ENCODE measurements at regions not wholly inside any gene's neighbourhood (a gene's known extent, or its start where the extent isn't known, plus 50 kb on each side); places are given as distances from the start of the nearest gene placed in this dataset.
"Not testable (repeated sequence)": the region's sequence is repeated elsewhere in the genome, so short reads cannot be mapped to it uniquely, and the experiment has no call there.

- DNase-seq = no peak
These were observed 122.1 kb upstream of the ID2 start for GRCh38 chr2:8559805-8560204.

GRCh38 chr2:8561692-8562091, 120.2 kb upstream of the ID2 start:
- DNase-seq = not testable (repeated sequence)

GRCh38 chr2:8563814-8564474, 117.9 kb upstream of the ID2 start:
- DNase-seq = no peak

- DNase-seq = no peak
These were observed 117.4 kb upstream of the ID2 start for GRCh38 chr2:8564475-8564874.

- DNase-seq = no peak
These were observed 116.3 kb upstream of the ID2 start for GRCh38 chr2:8565399-8566154.

- no peak for DNase-seq
These were observed 115.6 kb upstream of the ID2 start for GRCh38 chr2:8566155-8566670.

- peak; percentile 85 for DNase-seq
These were observed 114.9 kb upstream of the ID2 start for GRCh38 chr2:8566774-8567468.

GRCh38 chr2:8567469-8568260, 114.2 kb upstream of the ID2 start:
- DNase-seq = peak; percentile 20

- DNase-seq = no peak
These were observed 113.1 kb upstream of the ID2 start for GRCh38 chr2:8568543-8569302.

GRCh38 chr2:8569332-8569930, 112.4 kb upstream of the ID2 start:
- DNase-seq = no peak

- DNase-seq = no peak
These were observed 111.2 kb upstream of the ID2 start for GRCh38 chr2:8570637-8571036.

- no peak for DNase-seq
These were observed 110.5 kb upstream of the ID2 start for GRCh38 chr2:8571301-8571791.

GRCh38 chr2:8571792-8572499, 109.9 kb upstream of the ID2 start:
- peak; percentile 38 for DNase-seq

- no peak for DNase-seq
These were observed 109.1 kb upstream of the ID2 start for GRCh38 chr2:8572712-8573233.

GRCh38 chr2:8573234-8573941, 108.5 kb upstream of the ID2 start:
- DNase-seq = peak; percentile 65

GRCh38 chr2:8573942-8574195, 108.0 kb upstream of the ID2 start:
- no peak for DNase-seq

- DNase-seq = no peak
These were observed 107.4 kb upstream of the ID2 start for GRCh38 chr2:8574196-8575037.

- no peak for DNase-seq
These were observed 106.6 kb upstream of the ID2 start for GRCh38 chr2:8575038-8575833.

Measured in NCI-H345 (cell line).